Stimulated activated CD4-positive, alpha-beta T cell treated with anti-CD3 and anti-CD28 coated beads, TNF-alpha, amount 100 ng/mL, for 4 hours (primary cell): ENCODE measurements at regions not wholly inside any gene's neighbourhood (a gene's known extent, or its start where the extent isn't known, plus 50 kb on each side); places are given as distances from the start of the nearest gene placed in this dataset.

Experiments
- DNase-seq, 3 experiments: peaks; one replicate each; pipeline ENCODE4 v3.0.0-alpha.2; 2020; ENCODE audit warnings: low read depth in 3 of 3

DNA sequence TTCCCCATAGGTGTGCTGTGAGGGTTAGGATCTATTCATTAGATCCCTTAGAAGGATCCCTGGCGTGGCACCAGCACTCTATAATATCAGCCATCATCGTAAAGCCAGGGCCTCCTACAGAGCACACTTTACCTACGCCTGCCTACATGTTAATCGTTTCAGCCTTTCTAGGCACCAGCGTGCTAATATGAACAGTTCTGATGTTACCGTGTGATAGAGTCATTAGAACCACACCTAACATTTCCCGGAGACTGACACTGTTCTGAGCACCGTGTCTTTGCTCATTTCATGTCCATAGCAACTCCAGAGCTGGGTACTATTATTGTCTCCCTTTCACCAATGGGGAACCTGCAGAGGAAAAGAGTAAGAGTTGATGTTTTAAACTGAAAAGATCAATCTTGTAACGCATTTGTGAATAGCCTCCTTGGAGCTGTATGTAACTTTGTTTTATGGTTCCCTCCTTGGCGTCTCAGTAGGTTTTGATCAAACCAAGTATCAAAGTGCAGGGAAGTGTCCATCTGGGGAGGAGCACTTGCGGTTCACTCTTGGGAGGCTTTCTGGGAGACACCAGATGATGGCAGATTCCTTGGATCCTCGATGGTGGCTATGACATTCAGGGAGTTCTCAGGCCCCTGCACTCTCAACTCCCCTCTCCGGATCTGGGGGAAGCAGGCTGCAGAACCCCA is 73.8 kb upstream of the KCNG1 start:
- no peak for DNase-seq

DNA sequence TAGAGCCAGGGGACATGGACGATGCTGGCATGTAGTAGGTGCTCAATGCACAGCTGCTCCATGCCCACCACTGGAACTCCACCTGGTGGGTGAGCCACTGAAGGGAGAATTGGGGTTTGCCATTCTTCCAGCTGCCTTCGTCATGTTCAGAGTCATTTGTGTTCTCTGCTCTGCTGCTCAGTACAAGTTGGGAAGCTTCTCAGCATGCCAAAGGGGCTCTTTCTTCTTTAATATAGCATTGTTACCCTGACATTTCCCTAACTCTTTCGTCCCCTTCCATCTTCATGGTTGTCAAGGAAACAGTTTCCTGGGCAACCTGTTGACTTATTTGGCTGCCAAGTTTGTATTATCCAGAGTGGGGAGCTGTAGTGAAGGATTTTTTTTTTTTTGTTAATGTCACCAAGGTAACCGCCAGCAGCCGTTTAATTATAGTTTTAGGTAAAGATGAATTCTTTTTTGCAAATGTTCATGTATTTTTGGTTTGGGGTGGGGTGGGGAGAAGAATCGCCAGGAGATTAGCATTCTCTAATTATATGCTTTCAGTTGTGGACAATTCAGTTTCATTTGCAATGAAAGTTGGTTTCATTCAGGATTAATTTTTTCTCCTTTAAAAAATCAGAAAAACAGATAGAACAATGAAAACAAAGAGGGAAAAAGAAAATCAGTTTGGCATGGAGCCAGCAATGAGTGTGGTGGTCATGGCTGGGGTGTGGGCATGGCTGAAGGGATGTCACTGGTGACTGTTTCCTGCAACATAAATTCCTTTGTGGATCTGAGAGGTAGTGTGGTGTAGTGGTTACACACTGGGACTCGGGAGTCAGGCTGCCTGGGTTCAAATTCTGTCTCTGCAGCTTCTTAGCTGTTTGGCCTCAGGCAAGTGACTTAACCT is 73.0 kb upstream of the KCNG1 start:
- no peak for DNase-seq

DNA sequence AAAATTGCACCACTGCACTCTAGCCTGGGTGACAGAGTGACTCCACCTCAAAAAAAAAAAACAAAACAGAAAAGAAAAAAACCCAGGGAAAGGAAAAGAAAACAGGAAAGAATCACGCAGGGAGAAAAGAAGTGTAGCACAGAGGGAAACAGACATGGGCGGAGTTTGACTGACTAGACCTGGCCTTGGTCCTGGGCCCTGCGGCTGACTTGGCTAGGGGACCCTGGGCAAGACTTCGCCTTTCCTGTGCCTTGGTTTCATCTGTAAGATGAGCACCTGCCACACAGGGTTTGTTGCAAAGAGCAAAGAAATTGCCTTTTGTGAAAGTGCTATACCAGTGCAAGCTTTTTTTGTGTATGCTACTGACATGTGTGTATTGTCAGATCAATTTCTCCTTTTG is 71.3 kb upstream of the KCNG1 start:
- DNase-seq, result no peak

DNA sequence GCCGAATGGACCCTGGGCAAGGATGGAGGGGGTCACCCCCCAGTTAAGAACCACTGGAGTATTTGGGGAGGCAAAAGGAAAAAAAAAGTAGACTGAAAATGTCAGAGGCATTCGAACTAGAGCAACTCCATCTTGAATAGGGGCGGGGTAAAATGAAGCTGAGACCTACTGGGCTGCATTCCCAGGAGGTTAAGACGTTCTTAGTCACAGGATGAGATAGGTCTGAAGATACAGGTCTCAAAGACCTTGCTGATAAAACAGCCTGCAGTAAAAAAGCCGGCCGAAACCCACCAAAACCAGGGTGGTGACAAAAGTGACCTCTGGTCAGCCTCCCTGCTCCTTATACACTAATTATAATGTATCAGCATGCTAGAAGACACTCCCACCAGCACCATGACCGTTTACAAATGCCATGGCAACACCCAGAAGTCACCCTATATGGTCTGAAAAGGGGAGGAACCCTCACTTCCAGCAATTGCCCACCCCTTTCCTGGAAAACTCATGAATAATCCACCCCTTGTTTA is 70.4 kb upstream of the KCNG1 start:
- DNase-seq, result no peak

DNA sequence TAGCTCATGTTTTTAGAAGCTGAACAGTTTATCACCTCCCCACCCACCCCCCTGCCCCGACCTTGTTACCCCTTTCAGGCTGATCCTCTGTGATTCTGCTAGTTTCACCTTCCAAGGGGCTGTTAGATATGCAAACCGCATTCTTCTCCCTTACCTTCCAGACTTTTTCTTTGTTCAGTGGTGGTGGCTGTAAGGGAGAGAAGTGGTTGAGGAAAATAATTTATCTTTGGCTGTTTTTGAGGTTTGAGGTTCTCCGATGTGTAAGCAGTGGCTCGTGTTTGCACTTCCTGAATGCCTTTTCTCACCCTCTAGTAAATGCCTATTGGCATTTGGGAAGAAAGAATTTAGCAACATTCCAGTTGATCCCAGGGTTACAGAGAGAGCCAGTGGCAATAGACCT is 69.4 kb upstream of the KCNG1 start:
- DNase-seq, result no peak

DNA sequence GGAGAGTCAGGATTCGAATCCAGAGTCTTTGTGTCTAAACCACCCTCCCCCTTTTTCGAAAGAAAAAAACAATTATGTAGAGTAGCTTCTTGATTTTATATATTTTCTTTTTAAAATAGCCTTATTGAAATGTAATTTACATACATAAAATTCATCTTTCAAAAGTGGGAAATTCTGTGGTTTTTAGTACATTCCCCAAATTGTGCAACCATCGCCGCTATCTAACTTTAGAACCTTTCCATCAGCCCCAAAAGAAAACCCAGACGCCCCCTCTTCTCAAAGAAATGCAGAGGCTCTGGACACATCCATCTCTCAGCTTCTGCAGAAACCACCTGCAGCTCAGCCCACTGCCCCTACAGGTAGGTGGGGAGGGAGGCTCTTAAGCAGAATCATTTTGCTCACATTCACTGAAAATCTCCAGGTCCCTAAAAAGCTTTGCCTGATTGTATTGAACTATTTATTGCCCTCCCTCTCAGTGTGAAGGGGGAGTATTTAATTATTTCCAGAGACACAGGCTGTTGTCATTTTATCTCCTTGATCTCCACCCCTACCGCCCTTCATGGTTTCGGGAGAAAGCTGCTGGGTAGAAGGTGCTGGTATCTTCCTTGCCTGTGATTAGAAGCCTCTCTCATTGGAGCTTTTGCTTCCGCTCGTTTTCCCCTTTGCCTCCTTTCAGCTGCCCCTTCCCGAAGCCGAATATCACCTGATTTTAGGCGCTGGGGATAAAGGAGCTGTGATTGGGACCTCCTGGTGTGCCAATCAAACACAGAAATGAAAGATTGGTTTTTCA is 68.7 kb upstream of the KCNG1 start:
- DNase-seq, result no peak

DNA sequence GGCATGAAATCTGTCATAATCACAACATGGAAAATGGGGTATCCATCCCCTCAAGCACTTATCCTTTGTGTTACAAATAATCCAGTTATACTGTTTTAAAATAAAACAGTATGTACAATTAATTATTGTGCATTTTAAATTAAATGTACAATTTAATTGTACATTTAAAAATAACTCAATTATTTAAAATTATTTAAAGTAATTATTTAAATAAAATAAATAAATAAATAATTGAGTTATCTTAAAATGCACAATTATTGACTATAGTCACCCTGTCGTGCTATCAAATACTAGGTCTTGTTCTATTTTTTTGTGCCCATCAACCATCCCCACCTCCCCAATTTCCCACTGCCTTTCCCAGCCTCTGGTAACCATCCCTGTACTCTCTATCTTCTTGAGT is 66.9 kb upstream of the KCNG1 start:
- DNase-seq, result no peak

DNA sequence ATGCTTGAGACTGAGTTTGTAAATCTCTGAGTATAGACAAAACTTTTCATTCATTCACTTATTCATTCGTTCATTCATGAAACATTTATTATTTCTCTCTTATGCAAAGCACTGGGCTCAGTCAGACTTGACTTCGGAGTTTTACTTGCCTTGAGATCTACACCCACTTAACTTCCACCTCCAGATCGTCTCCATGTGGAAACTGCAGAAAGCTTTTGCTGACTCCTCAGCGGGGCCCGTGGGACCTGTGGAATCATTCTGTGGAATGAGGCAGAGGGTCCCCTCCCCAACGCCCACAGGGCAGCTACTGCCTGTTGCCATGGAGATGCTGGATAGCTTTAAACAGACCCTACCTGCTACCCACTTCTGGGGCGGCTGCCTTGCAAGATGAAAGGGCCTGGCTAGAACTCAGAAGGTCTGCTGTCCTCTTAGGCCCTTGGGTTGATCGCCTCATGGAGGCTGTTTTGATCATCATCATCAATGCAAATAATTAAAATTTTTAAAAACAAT is 66.4 kb upstream of the KCNG1 start:
- no peak for DNase-seq

DNA sequence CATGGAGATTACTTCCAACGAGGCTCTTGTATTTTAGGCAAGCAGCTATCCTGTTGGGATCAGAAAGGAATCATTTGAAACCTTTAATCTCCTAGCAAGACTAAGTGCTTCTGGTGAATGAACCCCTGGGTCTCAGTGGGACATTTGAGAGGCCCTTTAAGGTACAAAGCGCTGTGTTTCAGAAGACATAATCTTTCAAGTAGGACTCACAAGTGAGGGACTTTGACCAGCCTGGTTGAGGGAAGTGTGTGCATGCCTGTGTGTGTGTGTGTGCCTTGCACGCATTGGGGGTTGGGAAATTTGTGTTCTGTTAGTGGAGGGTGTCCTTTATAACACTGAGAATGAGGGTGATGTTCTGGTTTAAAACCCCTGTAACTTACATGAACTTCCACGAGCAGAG is 64.4 kb upstream of the KCNG1 start:
- no peak for DNase-seq

DNA sequence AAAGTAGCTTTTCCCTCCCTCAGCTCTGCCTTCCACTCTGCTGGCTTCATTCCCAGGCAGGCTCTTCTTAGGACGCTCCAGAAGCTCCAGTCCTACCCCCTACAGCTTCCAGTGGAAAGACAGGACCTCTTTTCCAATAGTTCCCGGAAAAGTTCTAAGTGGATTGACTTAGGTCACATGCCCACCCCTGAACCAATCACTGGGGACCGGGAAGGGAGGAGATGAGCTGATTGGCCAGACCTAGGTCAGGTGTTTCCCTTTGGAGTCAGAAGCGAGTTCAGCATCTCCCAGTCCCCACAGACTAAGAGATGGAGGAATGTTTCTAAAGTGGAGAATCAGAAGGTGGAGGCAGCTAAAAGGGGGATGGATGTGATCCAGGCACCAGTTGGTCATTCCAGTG is 62.9 kb upstream of the KCNG1 start:
- DNase-seq, result no peak

DNA sequence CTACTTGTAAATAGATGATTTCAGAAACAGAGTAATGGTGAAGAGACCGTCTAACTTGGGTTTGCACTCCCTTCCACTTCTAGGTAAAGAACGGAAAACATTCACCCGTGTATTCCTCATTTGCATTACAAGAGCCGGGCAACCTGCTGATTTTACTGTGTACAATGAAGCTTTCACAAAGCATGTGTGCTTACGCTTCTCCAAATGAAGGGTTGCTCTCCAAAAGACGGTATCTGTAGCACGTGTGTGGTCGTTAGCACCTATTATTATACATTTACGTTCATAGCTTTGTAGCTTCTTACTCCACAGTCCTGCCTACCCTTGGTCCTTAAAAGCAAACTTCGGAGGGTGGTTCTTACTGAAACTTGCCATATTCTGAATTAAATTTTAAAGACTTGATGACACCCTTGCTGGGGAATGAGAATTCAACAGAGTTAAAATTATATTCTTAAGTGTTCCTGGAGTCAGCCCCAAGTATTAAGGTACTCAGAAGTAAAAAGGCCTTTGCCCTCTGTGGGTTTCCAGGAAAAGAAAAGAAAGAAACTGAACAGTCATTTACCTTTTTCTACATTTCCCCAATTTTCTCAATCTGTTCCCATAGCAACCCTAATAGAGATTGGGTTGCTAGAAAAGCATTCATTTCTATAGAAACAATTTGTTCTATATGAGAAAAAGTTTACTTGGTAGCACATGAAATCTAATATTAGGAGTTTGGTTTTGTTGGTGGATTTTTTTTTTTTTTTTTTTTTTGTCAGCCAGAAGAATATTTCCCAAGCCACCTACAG is 61.9 kb upstream of the KCNG1 start:
- DNase-seq, result no peak

DNA sequence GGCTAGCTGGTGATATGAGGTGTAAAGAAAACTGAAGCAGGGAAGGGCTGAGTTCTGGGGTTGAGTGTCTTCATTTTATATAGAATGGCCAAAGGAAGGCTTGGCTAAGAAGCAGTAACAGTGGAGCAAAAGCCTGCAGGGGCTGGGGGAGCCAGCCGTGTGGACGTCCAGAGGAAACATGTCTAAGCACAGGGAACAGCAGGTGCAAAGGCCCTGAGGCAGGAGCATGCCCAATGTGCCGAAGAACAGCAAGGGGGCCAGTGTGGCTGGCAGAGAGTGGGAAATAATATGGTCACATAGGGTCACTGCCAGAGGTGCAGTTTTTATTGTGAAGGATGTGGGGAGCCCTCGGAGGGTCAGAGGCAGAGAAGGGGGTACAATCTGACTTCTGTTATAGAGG is 60.5 kb upstream of the KCNG1 start:
- no peak for DNase-seq

DNA sequence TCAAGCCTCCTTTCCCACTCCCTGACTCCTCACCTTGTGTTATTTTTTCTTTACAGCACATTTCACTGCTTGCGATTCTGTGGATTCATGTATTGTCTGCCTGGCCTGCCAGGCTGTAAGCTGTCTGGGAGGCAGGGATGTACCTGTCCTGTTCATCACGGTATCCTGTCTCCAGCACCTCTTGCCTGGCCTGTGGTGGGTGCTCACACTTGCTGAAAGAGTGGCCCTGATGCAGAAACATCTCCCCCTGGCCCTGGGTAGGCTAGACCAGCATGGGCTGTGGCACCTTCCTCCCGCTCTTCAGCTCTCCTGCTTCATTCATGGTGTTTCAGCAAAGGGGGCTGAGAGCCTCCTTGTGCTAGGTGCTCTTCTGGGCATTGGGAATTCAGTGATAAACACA is 60.1 kb upstream of the KCNG1 start:
- no peak for DNase-seq

DNA sequence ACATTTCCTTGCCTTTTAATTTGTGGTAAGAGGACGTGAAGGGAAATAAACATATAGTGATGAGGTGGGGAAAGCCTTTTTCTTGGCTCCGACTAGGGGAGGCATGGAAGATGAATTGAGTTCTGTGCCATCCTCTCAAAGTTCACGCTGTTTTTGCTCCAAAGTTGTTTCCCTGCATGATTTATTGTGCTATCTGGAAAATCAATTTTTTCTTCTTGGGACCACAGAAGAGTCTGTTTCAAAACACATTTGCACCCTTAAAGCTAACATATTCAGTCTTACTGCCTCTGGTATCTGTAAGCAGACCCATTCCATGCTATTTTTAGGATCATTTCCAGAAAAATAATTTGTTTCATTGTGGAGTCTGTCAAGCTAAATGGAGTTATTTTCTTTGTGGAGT is 57.6 kb upstream of the KCNG1 start:
- DNase-seq, result no peak

DNA sequence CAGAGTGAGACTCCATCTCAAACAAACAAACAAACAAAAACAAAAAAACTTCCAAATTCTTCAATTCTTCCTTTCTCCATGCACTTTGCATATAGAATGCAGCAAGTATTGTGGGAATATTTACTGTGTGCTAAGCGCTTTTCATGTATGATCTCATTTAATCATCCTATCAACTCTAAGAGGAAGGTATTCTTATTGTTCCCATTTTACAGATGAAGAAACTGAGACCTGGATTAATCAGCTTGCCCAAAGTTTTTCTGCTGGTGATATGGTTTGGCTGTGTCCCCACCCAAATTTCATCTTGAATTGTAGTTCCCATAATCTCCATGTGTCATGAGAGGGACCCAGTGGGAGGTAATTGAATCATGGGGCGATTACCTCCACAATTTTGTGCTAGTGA is 56.6 kb upstream of the KCNG1 start:
- no peak for DNase-seq

DNA sequence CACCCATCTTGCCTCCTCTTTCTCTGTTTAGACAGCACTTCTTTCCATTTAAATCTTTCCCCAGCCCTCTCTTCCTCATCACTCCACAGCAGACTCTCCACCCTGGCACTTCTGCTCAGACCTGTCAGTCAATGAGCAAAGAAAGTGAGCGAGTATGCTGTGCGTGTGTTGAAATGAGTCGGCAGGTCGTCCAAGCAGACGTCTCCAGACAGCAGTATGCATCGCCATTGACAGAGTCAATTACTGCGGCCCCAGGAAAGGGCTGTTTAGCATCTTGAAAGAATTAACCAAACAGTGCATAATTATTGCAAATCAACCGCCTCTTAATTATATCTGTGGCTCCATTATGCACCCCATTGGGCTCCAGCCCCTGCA is 54.8 kb upstream of the KCNG1 start:
- DNase-seq, result no peak

DNA sequence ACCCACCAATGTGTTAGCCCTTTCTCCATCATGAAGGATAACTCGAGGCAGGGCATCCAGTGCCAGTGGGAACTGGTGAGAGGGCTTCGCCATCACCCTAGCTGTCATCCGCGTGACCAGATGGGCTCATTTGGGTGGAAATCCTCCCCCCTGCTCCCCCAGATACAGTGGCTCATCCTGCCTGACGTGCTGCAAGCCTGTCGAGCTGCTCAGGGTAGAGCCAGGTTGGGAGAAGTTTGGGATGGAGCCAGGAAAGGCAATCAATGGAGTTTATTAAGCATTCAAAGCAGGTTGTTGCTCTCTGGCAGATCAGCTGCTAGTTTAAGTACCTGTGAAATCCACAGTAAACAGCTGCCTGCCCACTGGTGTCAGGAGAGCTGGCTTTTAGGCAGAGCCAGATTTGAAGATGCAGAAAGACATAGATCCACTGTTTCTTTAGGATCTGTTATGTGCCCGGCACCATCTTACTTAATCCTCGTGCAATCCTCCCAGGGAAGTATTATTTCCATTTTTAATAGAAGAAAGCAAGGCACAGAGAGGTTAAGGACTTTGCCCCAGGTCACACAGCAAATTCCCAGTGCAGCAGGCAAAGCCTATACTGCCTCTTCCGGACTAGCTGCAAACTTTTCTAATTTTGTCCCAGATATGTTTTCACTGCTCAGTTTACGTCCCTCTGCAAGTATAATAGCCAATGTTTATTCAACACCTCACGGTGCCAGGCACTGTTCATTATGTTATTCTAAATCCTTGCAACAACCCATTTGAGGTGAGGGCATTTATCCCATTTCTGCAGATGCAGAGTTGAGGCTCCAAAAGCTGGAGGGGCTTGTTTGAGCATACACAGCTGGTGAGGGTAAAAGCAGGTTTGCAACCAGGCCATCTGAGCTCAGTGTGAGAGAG is 54.1 kb upstream of the KCNG1 start:
- no peak for DNase-seq

DNA sequence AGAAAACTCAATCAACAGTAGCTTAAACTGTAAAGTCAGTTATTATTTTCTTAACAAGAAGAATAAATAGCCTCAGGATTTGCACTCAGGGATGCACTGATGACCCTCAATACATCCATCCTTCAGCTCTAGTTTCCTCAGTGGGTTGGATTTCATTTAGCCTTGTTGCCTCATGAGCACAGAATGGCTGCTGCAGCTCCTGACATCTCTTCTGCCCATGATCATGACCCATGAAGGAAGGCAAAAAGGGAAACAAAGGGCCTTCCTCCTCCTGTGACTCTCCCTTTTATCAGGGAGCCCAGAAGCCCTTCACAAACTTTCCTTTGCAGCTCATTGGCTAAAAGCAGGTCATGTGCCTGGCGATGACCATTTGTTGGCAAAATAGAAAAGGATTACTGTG is 51.2 kb upstream of the KCNG1 start:
- no peak for DNase-seq
